OCI-LY7 (cell line): ENCODE measurements at regions not wholly inside any gene's neighbourhood (a gene's known extent, or its start where the extent isn't known, plus 50 kb on each side); places are given as distances from the start of the nearest gene placed in this dataset.

Experiments
- BruUV-seq: library from RNA; stranded (reverse); fragments of 400-500 nt; replicated peaks from 2 replicates; lab custom pipeline; 2021; lab: Mats Ljungman, UMichigan
- CTCF ChIA-PET: fragments of 300-600 bp; sonication (Branson Sonifier 250); formaldehyde crosslinking; loops from one replicate; lab custom pipeline; 2022; ENCODE audit warnings: antibody characterized with exemption; ENCODE audit not compliant: unreplicated experiment; lab: Charles Lee
- POLR2A ChIA-PET: fragments of 300-600 bp; sonication (Branson Sonifier 250); formaldehyde crosslinking; loops from one replicate; lab custom pipeline; 2022; ENCODE audit warnings: antibody characterized with exemption; lab: Charles Lee
- DNase-seq: peaks from one replicate; pipeline ENCODE4 v3.0.0-alpha.2; 2015; ENCODE audit warnings: low spot score
- H2AFZ ChIP-seq: fragments of 200-600 bp; sonication (generic), shearing (Covaris generic); 2 replicates; pipeline ENCODE4 v1.6.1; 2014; ENCODE audit warnings: mild to moderate bottlenecking, antibody characterized with exemption, low read length, moderate library complexity
- H3K27ac ChIP-seq: fragments of 200-600 bp; sonication (generic); 2 replicates; pipeline ENCODE4 v1.5.1; 2014; ENCODE audit warnings: mixed run types, low read depth, mild to moderate bottlenecking, moderate library complexity, low read length, inconsistent platforms; ENCODE audit not compliant: poor library complexity, severe bottlenecking
- H3K36me3 ChIP-seq: fragments of 200-600 bp; sonication (generic); 2 replicates; pipeline ENCODE4 v1.6.1; 2014; ENCODE audit warnings: mild to moderate bottlenecking, antibody characterized with exemption, low read length, moderate library complexity, mixed read lengths; ENCODE audit not compliant: insufficient read depth
- H3K4me1 ChIP-seq: fragments of 200-600 bp; sonication (generic); 2 replicates; pipeline ENCODE4 v1.5.1; 2014; ENCODE audit warnings: mild to moderate bottlenecking, low read length; ENCODE audit not compliant: insufficient read depth, poor library complexity, severe bottlenecking
- H3K4me2 ChIP-seq: fragments of 200-600 bp; sonication (generic); 2 replicates; pipeline ENCODE4 v1.6.1; 2014; ENCODE audit warnings: mild to moderate bottlenecking, low read length
- H3K4me3 ChIP-seq: fragments of 200-600 bp; sonication (generic); 2 replicates; pipeline ENCODE4 v1.5.1; 2014; ENCODE audit warnings: mild to moderate bottlenecking, low read depth, low read length; ENCODE audit not compliant: poor library complexity, severe bottlenecking
- H3K79me2 ChIP-seq: fragments of 200-600 bp; sonication (generic); 2 replicates; pipeline ENCODE4 v1.6.1; 2016; ENCODE audit warnings: low read depth, mild to moderate bottlenecking, low read length, moderate library complexity, mixed read lengths; ENCODE audit not compliant: insufficient read depth
- H3K9me2 ChIP-seq: fragments of 200-600 bp; sonication (generic); 2 replicates; pipeline ENCODE4 v1.6.1; 2016; ENCODE audit warnings: mild to moderate bottlenecking, low read length, mixed read lengths; ENCODE audit not compliant: insufficient read depth
- H3K9me3 ChIP-seq: fragments of 200-600 bp; sonication (generic); 2 replicates; pipeline ENCODE4 v1.6.1; 2014; ENCODE audit warnings: mild to moderate bottlenecking, mixed run types, low read length, mixed read lengths
- H4K20me1 ChIP-seq: fragments of 200-600 bp; sonication (generic); 2 replicates; pipeline ENCODE4 v1.6.1; 2014; ENCODE audit warnings: mild to moderate bottlenecking, antibody characterized with exemption, low read length, moderate library complexity, mixed read lengths; ENCODE audit not compliant: insufficient read depth
- EZH2phosphoT487 ChIP-seq: fragments of 200-600 bp; sonication (generic); IDR thresholded peaks from 2 replicates; pipeline ENCODE4 v1.6.1; 2018; ENCODE audit warnings: low read depth, borderline replicate concordance, mild to moderate bottlenecking, mixed run types, antibody characterized with exemption, low read length, moderate library complexity, mixed read lengths
- intact Hi-C: fragments of 100-400 bp; cut with micrococcal nuclease; formaldehyde crosslinking; loops from one replicate; pipeline ENCODE4 v1.10.0; 2022; ENCODE audit not compliant: unreplicated experiment
- TF ChIP-seq, protein P1 (sequence below): fragments of 200-600 bp; sonication (generic); conservative IDR thresholded peaks from 2 replicates; pipeline ENCODE4 v1.5.1; 2014; ENCODE audit warnings: mild to moderate bottlenecking, antibody characterized with exemption, low read length, moderate library complexity, mixed read lengths

DNA sequence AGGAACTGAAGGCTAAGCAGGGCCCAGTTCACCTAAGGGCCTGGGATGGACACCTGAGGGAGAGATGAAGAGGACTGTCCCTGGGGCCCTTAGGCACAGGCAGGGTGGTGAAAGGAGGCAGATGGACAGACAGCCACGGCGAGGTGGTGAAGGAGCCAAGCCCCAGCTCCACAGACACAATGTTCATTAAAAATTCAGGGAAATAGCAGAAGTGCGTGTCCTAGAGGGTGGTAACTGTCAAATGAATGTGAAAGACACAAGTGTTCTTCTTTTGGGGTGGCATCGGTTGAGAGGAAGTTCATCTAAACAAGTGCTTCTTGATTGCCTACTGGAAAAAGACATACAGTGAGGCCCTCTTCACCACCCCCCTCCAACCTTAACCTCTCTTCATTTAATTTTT, 76.2 kb upstream of the SIX2 start:
- Histone ChIP-seq H3K4me3 (no peak overlapping the region), H4K20me1 (no peaks in the 10 kb centered on the region), H3K9me2 (no peaks in the 10 kb centered on the region), H3K36me3 (no peaks in the 10 kb centered on the region), H3K27ac (no peak overlapping the region), H3K4me1 (peaks cover 44% of the 10 kb centered on the region), H2AFZ (no peak overlapping the region), H3K79me2 (no peaks in the 10 kb centered on the region), H3K9me3 (no peaks in the 10 kb centered on the region), H3K4me2 (no peak overlapping the region)
- BruUV-seq = no TSS peak
- ChIA-PET POLR2A (interaction anchor here (0.7 kb wide), 1 partner anchor 404 kb away, joined by 3 read pairs; no protein-coding TSS in a partner anchor), CTCF (no interaction called here)
- TF ChIP-seq, protein P1, sequence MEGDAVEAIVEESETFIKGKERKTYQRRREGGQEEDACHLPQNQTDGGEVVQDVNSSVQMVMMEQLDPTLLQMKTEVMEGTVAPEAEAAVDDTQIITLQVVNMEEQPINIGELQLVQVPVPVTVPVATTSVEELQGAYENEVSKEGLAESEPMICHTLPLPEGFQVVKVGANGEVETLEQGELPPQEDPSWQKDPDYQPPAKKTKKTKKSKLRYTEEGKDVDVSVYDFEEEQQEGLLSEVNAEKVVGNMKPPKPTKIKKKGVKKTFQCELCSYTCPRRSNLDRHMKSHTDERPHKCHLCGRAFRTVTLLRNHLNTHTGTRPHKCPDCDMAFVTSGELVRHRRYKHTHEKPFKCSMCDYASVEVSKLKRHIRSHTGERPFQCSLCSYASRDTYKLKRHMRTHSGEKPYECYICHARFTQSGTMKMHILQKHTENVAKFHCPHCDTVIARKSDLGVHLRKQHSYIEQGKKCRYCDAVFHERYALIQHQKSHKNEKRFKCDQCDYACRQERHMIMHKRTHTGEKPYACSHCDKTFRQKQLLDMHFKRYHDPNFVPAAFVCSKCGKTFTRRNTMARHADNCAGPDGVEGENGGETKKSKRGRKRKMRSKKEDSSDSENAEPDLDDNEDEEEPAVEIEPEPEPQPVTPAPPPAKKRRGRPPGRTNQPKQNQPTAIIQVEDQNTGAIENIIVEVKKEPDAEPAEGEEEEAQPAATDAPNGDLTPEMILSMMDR = no peak
- TF ChIP-seq EZH2phosphoT487 = no peak
- intact Hi-C loops = loop anchor here (5.0 kb wide), 2 partner anchors 137 to 352 kb away; no protein-coding TSS in a partner anchor
- no peak for DNase-seq

- H3K4me2 ChIP-seq = no peak overlapping the region
- no TSS peak for BruUV-seq
- no peak for DNase-seq
- CTCF ChIA-PET = interaction anchor here (0.5 kb wide), 1 partner anchor 120 kb away, joined by 3 read pairs; no protein-coding TSS in a partner anchor
- no peak overlapping the region for H3K4me3 ChIP-seq
- POLR2A ChIA-PET = interaction anchor here (1.3 kb wide), 1 partner anchor 42 kb away, joined by 3 read pairs; no protein-coding TSS in a partner anchor
- H3K79me2 ChIP-seq = no peaks in the 10 kb centered on the region
- no peaks in the 10 kb centered on the region for H4K20me1 ChIP-seq
- intact Hi-C loops = loop anchor here (5.0 kb wide), 2 partner anchors 138 to 353 kb away; no protein-coding TSS in a partner anchor
- H3K9me2 ChIP-seq = no peaks in the 10 kb centered on the region
- H2AFZ ChIP-seq = no peak overlapping the region
- no peaks in the 10 kb centered on the region for H3K36me3 ChIP-seq
- H3K4me1 ChIP-seq = peaks cover 34% of the 10 kb centered on the region
- no peak overlapping the region for H3K27ac ChIP-seq
- no peaks in the 10 kb centered on the region for H3K9me3 ChIP-seq
- TF ChIP-seq EZH2phosphoT487 = no peak
- TF ChIP-seq, protein P1 = no peak
Observed at GRCh38 chr2:45084361-45085020, 75.2 kb upstream of the SIX2 start.

GRCh38 chr2:45083175-45083574, 73.9 kb upstream of the SIX2 start:
- Histone ChIP-seq H3K36me3 (no peaks in the 10 kb centered on the region), H3K9me2 (no peaks in the 10 kb centered on the region), H3K9me3 (no peaks in the 10 kb centered on the region), H2AFZ (peak overlapping the region; percentile 49; the same call in 1 of the 2 replicates), H3K79me2 (no peaks in the 10 kb centered on the region), H3K4me1 (peaks cover 21% of the 10 kb centered on the region), H3K27ac (peak overlapping the region; percentile 20), H4K20me1 (no peaks in the 10 kb centered on the region), H3K4me3 (no peak overlapping the region), H3K4me2 (no peak overlapping the region)
- intact Hi-C loops = no loop called here
- TF ChIP-seq, protein P1 = peak; percentile 52
- TF ChIP-seq EZH2phosphoT487 = no peak
- peak; percentile 53 for DNase-seq
- CTCF ChIA-PET = no interaction called here
- no TSS peak for BruUV-seq
- POLR2A ChIA-PET = interaction anchor here (1.0 kb wide), 1 partner anchor 37 kb away, joined by 3 read pairs; no protein-coding TSS in a partner anchor
